ENCODE measurements at regions not wholly inside any gene's neighbourhood (a gene's known extent, or its start where the extent isn't known, plus 50 kb on each side); places are given as distances from the start of the nearest gene placed in this dataset.
"Not testable (repeated sequence)": the region's sequence is repeated elsewhere in the genome, so short reads cannot be mapped to it uniquely, and the experiment has no call there.

- DNase-seq, result not testable (repeated sequence)
These were observed 738.0 kb upstream of the CDH6 start for GRCh38 chr5:30455484-30455883.

- DNase-seq, result no peak
These were observed 740.3 kb upstream of the CDH6 start for GRCh38 chr5:30453168-30453567.

GRCh38 chr5:30450153-30450552, 743.3 kb upstream of the CDH6 start:
- DNase-seq, result no peak

GRCh38 chr5:30447431-30447830, 746.1 kb upstream of the CDH6 start:
- DNase-seq, result no peak

GRCh38 chr5:30446456-30446855, 747.0 kb upstream of the CDH6 start:
- no peak for DNase-seq

GRCh38 chr5:30438785-30439184, 754.7 kb upstream of the CDH6 start:
- no peak for DNase-seq

- no peak for DNase-seq
These were observed 756.8 kb upstream of the CDH6 start for GRCh38 chr5:30436691-30437090.

- not testable (repeated sequence) for DNase-seq
These were observed 764.5 kb upstream of the CDH6 start for GRCh38 chr5:30428866-30429407.

GRCh38 chr5:30414078-30414477, 779.4 kb upstream of the CDH6 start:
- DNase-seq, result no peak

GRCh38 chr5:30413540-30413939, 779.9 kb upstream of the CDH6 start:
- no peak for DNase-seq

GRCh38 chr5:30405821-30406220, 787.7 kb upstream of the CDH6 start:
- DNase-seq, result no peak

- peak; percentile 12 for DNase-seq
These were observed 791.9 kb upstream of the CDH6 start for GRCh38 chr5:30401479-30402058.

- DNase-seq, result no peak
These were observed 795.1 kb upstream of the CDH6 start for GRCh38 chr5:30398423-30398822.

GRCh38 chr5:30392897-30393296, 800.6 kb upstream of the CDH6 start:
- no peak for DNase-seq

GRCh38 chr5:30390095-30390494, 803.4 kb upstream of the CDH6 start:
- DNase-seq, result no peak

GRCh38 chr5:30387974-30388632, 805.4 kb upstream of the CDH6 start:
- no peak for DNase-seq

GRCh38 chr5:30385754-30386153, 807.7 kb upstream of the CDH6 start:
- no peak for DNase-seq

- no peak for DNase-seq
These were observed 809.3 kb upstream of the CDH6 start for GRCh38 chr5:30384171-30384570.

GRCh38 chr5:30380228-30380627, 813.3 kb upstream of the CDH6 start:
- DNase-seq, result no peak

GRCh38 chr5:30376848-30377247, 816.6 kb upstream of the CDH6 start:
- DNase-seq, result no peak

- DNase-seq, result no peak
These were observed 825.4 kb upstream of the CDH6 start for GRCh38 chr5:30368064-30368463.

- not testable (repeated sequence) for DNase-seq
These were observed 828.5 kb upstream of the CDH6 start for GRCh38 chr5:30365031-30365430.

- DNase-seq, result no peak
These were observed 836.1 kb upstream of the CDH6 start for GRCh38 chr5:30357371-30357770.

GRCh38 chr5:30355675-30356074, 837.8 kb upstream of the CDH6 start:
- no peak for DNase-seq

GRCh38 chr5:30347858-30348257, 845.6 kb upstream of the CDH6 start:
- no peak for DNase-seq
